NCI-H1105 treated with DMSO at 0.1 percent for 48 hours (cell line): ENCODE measurements at regions not wholly inside any gene's neighbourhood (a gene's known extent, or its start where the extent isn't known, plus 50 kb on each side); places are given as distances from the start of the nearest gene placed in this dataset.

Experiments
- DNase-seq: peaks from one replicate; lab custom pipeline; 2025; lab: John Stamatoyannopoulos, UW

DNA sequence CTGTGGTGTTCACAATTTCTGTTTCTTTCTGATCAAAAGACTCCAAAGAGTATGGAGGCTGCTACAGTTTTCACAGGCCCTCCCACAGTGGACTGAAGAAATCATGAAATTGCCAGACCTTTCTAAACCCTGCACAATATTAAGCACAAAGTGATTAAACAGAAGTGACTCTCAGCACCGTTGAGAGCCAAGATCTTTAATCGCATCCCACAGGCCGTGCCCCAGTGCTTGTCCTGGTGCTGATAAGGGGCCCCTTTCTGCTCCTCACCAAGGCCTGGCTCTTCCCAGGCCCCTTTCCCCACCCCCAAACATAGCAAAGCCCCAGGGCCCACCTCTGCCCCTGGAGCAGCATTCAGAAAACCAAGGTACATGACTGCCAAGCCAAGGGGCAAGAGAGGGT, 57.4 kb upstream of the BMAL1 start:
- DNase-seq: no peak

DNA sequence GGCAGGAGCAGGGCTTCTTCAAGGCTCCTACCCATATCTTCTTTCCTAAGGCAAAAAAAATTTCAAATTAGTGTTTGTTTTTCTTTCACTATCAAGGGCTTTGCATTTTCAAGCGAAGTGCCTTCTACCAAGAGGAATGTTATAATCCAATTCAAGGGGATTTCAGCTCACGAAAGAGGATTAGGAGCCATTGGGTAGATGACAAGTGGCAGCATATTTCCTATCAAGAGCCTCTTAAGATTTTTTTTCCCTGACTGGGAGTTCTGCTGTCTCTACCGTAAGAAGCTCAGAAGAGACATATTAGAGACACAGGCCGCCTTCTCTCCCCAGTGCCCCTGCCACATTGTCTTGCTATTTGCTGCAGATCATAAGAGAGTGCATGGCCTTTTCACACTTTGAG, 55.9 kb upstream of the BMAL1 start:
- DNase-seq: no peak

DNA sequence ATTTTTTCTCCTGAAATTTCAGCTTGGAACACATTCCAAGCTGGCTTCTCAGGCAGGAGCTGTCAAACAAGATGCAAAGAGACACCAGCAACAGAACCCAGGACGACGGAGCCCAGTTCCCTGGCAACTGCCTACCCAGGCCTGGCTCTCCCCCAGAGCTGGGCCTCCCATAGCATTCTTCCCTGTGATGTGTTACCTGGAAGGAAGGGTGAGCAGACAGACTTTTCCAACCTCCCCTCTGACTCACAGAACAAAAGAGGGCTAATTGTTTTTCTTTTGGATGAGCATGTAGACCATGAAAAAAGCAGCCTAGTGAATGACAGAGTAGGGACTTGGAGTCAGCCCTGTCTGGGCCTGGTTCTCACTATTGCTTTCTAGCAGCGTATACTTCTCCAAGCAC, 55.3 kb upstream of the BMAL1 start:
- DNase-seq: no peak

DNA sequence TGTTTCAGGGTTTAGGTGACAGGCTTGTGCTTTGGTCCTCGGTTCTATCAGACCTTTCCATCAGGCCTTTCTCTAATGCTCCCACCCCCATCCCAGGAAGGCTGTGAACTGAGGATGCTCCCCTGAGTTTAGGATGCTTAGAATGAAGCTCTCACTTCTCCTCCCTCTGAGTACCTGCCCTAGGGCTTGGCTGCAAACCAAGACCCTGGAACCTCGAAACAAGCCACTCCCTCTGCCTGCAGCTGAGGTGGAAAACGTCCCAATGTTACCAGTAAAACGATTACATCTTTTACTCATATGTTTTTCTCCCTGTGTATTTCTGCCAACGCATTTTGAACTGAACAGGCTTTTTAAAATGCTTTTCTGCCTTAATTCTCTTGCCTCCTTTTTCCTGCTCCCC, 54.5 kb upstream of the BMAL1 start:
- DNase-seq: peak; percentile 48

DNA sequence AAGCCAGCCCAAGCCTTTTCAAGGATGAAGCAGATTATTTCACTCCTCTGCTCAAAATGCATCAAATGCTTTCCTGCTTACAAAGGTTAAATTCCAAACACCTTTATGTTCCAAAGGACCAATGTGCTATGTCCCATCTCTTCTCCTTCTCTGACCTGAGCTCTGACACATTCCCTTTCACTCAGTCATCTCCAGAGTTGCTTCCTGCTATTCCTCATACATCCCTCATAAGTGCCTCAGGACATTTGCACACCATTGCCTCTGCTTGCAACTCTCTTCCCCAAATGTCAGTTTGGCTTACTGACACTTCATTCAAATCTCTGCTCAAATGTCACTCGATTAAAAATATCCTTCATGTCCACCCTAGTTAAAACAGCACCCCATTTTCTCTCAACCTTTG, 53.3 kb upstream of the BMAL1 start:
- DNase-seq: no peak

DNA sequence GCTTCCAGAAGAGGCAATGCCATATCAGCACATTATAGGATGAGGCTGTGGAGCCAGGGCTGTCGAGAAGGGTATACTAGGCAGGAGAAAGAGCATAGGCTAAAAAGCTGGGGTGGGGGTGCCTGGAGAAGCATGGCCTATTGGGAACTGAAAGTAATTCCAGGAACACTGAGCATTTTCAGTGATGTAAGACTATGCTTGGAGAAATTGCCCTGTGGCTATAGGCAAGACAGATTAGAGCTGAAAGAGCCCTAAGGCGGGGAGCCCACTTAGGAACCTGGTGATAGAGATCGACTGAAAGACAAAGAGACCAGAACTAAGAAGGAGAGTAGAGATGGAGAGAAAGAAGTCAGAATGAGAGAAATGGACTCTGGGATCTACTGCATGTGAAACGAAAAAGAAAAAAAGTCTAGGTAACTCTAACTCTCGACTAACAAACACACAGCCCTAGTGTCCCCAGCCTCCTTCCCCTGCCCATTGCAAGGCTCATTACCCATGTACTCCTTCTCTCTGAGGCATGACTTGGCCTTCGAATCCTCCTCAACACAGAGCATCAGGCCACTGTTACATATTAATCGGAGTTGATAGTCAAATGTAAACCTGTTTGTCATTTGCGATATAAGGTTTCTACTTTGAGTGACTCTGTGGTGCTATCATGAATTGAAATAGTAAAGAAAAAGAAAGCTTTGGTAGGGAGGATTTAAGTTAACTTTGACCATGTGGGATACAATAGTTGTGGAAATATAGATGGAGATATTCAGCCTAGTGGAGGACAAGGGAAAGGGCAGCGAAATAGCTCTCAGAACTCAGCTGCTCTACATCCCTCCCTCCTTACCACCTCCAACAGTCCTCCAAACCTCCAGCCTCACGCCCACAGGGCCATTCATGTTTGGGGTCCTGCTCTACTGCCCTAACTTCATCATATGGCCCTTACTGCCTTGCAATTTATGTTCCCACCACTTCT, 52.3 kb upstream of the BMAL1 start:
- no peak for DNase-seq

DNA sequence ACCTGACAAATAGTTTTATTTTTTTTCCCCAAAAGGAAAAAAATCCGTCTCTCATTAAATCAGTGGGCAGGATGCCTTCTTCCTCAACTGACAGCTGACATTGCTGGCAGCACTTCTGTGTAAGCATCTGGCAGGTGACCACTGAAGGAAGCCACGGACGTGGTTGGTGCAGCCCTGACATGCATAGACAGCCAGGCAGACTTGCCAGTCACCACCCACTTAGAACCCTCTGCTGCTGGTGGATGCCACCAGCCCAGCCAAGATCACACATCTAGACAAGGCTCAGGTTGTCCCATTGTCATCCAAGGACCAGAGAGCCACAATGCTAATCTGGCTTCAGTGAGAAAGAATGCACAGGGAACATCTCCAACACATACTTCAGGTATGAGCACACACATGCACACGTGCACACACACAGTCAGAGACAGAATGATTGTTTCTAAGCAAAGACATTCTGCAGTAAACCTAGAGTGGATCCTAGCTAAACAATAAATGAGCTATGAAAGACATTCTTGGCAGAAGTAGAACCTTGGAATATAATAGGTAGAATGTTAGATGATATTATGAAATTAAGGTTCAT, 49.8 kb upstream of the BMAL1 start:
- no peak for DNase-seq
